Bronchial epithelial cell (primary cell): ENCODE measurements at regions not wholly inside any gene's neighbourhood (a gene's known extent, or its start where the extent isn't known, plus 50 kb on each side); places are given as distances from the start of the nearest gene placed in this dataset.

ENCODE experiments used
- DNase-seq: peaks from one replicate; pipeline ENCODE4 v3.0.0-alpha.2; 2010; ENCODE audit warnings: low read depth
- FAIRE-seq: peaks from 2 replicates; lab custom pipeline; 2011; peaks lifted over from hg19 to GRCh38; lab: Jason Lieb, UNC
- H3K27me3 ChIP-seq: 2 replicates; pipeline ENCODE4 v1.5.1; 2011; ENCODE audit warnings: low read length; ENCODE audit not compliant: control insufficient read depth, insufficient read depth
- H3K36me3 ChIP-seq: 2 replicates; pipeline ENCODE4 v1.5.1; 2011; ENCODE audit warnings: low read length; ENCODE audit not compliant: control insufficient read depth, insufficient read depth
- H3K4me3 ChIP-seq: 2 replicates; pipeline ENCODE4 v1.5.1; 2011; ENCODE audit warnings: mild to moderate bottlenecking, low read depth, low read length, control low read depth
- CTCF ChIP-seq: IDR thresholded peaks from 2 replicates; pipeline ENCODE4 v1.5.1; 2011; ENCODE audit warnings: mild to moderate bottlenecking, moderate library complexity, low read length, control low read depth, inconsistent platforms; ENCODE audit not compliant: insufficient read depth, severe bottlenecking

- no peaks in the 10 kb centered on the region for H3K36me3 ChIP-seq
- no peak for DNase-seq
- H3K4me3 ChIP-seq: no peak overlapping the region
- TF ChIP-seq CTCF: no peak
- FAIRE-seq: no peak
- H3K27me3 ChIP-seq: no peaks in the 10 kb centered on the region
Measured at GRCh38 chr21:22083899-22084298, 1085.7 kb downstream of the NCAM2 start.

DNA sequence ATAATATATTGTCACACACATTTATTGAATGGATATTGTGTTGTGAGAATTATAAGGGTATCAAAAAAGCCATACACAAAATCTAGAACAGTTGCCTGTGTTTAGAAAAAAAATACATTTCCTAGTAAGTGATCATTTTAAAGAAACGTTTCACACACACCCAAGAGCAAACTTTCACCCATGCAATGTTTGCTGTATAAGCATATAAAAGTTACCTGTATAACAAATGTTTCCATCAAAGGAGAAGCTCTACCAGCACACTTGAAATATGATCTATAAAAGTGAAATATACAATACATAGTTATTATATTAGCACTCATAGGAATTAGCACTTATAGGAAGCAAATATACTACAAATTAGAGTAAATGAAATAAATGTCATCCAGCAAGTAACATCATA, 1098.1 kb downstream of the NCAM2 start:
- no peak for TF ChIP-seq CTCF
- FAIRE-seq: no peak
- Histone ChIP-seq H3K27me3 (no peaks in the 10 kb centered on the region), H3K4me3 (no peak overlapping the region), H3K36me3 (no peaks in the 10 kb centered on the region)
- no peak for DNase-seq

GRCh38 chr21:22106720-22107410, 1108.7 kb downstream of the NCAM2 start:
- DNase-seq (no peak), FAIRE-seq (no peak)
- TF ChIP-seq CTCF: no peak
- H3K4me3 ChIP-seq: no peak overlapping the region
- no peaks in the 10 kb centered on the region for H3K36me3 ChIP-seq
- H3K27me3 ChIP-seq: no peaks in the 10 kb centered on the region

DNA sequence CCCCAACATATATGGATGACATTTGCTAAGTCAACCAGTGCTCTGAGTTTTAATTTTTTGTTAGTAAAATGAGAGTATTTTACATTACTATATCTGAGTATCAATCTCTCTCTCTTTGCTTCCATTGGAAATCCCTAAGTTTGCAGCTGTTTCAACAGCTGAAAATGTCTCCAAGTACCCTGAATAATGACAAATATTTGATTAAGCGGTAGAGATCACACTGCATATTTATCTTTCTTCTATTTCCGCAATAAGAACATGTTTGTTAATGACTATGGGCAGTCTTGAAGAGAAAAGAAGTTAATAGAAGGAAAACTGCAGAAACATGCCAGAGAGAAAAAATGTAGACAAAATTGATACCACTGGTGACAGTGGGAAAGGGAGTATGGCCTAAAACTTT, 1117.5 kb downstream of the NCAM2 start:
- Histone ChIP-seq H3K4me3 (no peak overlapping the region), H3K27me3 (no peaks in the 10 kb centered on the region), H3K36me3 (no peaks in the 10 kb centered on the region)
- TF ChIP-seq CTCF: no peak
- DNase-seq (no peak), FAIRE-seq (no peak)

- Histone ChIP-seq H3K36me3 (no peaks in the 10 kb centered on the region), H3K27me3 (no peaks in the 10 kb centered on the region), H3K4me3 (no peak overlapping the region)
- FAIRE-seq (no peak), DNase-seq (no peak)
- TF ChIP-seq CTCF: no peak
Measured at GRCh38 chr21:22120616-22121266, 1122.5 kb downstream of the NCAM2 start.
